ENCODE measurements at regions not wholly inside any gene's neighbourhood (a gene's known extent, or its start where the extent isn't known, plus 50 kb on each side); places are given as distances from the start of the nearest gene placed in this dataset.

DNA sequence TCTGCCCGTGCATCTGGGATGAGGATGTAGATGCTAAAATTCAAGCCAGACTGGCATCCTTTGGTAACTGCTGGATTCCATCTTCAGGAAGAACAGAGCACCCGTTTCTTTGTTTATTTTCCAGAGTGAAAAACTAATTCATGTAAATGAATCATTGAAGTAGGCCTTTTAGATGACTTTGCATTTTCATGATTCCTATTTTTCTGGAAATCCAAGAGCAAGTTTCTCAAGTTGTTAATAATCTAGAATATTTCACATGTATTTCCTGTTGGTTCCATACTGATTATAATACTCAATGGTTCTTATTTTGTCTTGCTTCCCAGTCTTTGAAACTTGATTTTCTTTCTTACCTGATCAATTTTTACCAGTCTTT lies 328.4 kb downstream of the LPIN1 start:
- TF ChIP-seq, protein P1, sequence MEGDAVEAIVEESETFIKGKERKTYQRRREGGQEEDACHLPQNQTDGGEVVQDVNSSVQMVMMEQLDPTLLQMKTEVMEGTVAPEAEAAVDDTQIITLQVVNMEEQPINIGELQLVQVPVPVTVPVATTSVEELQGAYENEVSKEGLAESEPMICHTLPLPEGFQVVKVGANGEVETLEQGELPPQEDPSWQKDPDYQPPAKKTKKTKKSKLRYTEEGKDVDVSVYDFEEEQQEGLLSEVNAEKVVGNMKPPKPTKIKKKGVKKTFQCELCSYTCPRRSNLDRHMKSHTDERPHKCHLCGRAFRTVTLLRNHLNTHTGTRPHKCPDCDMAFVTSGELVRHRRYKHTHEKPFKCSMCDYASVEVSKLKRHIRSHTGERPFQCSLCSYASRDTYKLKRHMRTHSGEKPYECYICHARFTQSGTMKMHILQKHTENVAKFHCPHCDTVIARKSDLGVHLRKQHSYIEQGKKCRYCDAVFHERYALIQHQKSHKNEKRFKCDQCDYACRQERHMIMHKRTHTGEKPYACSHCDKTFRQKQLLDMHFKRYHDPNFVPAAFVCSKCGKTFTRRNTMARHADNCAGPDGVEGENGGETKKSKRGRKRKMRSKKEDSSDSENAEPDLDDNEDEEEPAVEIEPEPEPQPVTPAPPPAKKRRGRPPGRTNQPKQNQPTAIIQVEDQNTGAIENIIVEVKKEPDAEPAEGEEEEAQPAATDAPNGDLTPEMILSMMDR (conservative IDR thresholded peaks at IDR 0.05; ENCODE audit: low read depth, low read length): no peak
- no peak for DNase-seq (ENCODE audit: low read depth)
- no peak overlapping the region for H3K4me3 ChIP-seq (ENCODE audit: low read depth, low read length)

DNA sequence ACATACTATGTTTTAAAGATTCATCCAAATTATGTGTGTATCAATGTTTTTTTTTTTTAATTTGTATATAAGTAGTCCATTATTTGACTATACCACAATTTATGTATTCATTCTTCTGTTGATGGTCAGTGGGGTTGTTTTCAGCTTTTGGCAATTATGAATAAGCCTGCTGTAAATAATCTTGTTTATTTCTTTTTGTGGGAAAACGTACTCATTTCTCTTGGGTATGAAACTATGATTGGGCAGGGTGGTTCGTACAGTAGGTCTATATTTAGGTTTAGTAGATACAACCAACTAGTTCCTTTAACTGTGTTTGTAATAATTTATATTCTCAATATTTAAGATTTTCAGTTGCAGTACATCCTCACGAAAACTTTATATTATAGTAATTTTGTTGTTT lies 329.2 kb downstream of the LPIN1 start:
- TF ChIP-seq, protein P1 (conservative IDR thresholded peaks at IDR 0.05; ENCODE audit: low read depth, low read length): no peak
- no peak for DNase-seq (ENCODE audit: low read depth)
- no peak overlapping the region for H3K4me3 ChIP-seq (ENCODE audit: low read depth, low read length)

DNA sequence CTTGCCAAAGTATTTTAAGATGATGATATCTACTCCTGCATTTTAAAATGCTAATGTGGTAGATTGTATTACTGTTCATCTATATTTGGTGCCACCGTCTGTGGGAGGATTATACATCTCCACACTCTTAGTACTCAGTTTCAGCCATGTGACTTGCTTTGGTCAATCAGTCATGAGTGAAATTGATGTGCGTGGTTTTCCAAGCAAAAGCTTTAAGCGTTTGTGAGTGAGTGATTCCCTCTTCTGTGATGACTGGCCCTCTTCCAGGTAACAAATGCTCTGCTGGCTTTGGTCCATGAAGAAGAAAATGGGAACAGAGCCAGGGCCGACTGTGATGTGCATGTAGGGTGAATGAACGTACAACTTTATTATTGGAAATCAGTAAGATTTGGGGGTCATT lies 330.4 kb downstream of the LPIN1 start:
- no peak overlapping the region for H3K4me3 ChIP-seq (ENCODE audit: low read depth, low read length)
- DNase-seq (ENCODE audit: low read depth): peak; percentile 70
- TF ChIP-seq, protein P1 (conservative IDR thresholded peaks at IDR 0.05; ENCODE audit: low read depth, low read length): no peak

DNA sequence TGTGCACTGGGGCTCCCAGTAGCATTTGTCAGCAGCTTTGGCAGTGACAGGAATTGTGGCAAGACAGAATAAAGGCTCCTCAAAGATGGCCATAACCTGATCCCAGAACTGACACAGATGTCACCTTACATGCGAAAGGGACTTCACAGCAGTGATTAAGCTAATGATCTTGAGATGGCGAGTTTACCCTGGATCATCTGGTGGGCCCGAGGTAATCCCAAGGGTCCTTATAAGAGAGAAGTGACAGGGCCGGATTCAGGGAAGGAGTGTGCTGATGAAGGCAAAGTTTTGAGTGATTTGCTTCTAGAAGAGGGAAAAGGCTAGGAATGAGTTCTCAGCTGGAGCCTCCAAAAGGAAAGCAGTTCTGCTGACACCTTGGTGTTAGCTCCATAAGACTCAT lies 333.9 kb downstream of the LPIN1 start:
- TF ChIP-seq, protein P1 (conservative IDR thresholded peaks at IDR 0.05; ENCODE audit: low read depth, low read length): no peak
- no peak overlapping the region for H3K4me3 ChIP-seq (ENCODE audit: low read depth, low read length)
- DNase-seq (ENCODE audit: low read depth): no peak

DNA sequence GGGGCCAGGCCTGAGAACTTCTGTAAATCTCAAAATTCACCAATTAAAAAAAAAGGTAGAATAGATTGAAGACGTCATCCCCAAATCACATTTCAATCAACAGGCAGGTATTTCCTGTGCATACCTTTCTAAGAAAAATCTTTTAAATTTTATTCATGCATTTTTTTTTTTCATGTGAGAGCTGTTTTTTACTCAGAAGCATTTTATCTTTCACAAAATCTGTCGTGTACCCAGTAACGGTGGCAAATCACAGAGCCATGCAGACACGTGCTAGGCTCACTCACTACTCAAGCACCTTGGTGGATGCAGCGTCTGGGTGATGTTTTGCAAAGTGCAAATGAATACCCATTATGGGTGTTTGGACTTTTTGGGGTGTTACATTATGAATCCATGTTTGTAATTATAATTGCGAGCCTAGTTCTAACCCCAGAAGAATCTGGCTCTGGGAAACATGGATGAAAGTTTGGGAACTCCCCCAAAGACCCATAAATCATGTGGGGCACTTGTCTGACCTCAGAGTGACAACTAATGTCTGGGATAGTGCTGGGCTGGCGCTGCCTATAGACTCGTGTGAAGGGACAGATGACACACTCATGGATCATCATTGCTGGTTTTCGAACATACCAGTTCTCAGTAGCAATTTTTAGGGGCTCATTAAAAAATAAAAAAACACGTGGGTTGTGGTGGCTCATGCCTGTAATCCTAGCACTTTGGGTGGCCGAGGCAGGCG lies 335.2 kb downstream of the LPIN1 start:
- no peak overlapping the region for H3K4me3 ChIP-seq (ENCODE audit: low read depth, low read length)
- TF ChIP-seq, protein P1 (conservative IDR thresholded peaks at IDR 0.05; ENCODE audit: low read depth, low read length): no peak
- no peak for DNase-seq (ENCODE audit: low read depth)

DNA sequence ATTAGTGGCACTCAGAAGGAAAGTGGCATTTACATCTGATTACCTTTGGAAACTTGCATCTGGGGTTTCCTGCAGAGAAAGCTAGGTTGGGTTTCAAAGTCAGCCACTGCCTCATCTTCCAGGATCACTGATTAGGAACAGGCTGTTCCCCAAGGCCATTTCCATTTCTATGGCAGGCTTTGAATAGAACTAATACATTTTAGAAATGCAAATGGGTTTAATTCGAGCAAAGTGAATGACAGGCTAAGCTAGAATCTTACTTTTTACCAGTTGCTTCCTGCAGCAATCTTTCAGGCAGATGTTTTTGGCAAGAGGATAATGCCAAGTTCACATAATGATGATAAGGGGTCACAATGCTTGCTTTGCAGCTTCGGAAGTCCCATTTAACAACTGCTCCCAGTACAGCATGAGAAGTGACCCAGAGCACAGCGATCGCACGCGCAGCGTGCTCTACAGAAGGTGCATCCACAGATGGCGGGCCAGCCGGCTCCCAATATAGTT lies 336.7 kb downstream of the LPIN1 start:
- H3K4me3 ChIP-seq (ENCODE audit: low read depth, low read length): no peak overlapping the region
- DNase-seq (ENCODE audit: low read depth): no peak
- TF ChIP-seq, protein P1 (conservative IDR thresholded peaks at IDR 0.05; ENCODE audit: low read depth, low read length): no peak

Data from choroid plexus epithelial cell (primary cell).